22Rv1 (cell line): ENCODE measurements at regions not wholly inside any gene's neighbourhood (a gene's known extent, or its start where the extent isn't known, plus 50 kb on each side); places are given as distances from the start of the nearest gene placed in this dataset.

Source experiments
- ZFX ChIP-seq: fragments of 450-650 bp; IDR thresholded peaks from 2 replicates; pipeline ENCODE4 v1.6.1; 2017; ENCODE audit warnings: antibody characterized with exemption, borderline replicate concordance
- TF ChIP-seq, protein P1 (sequence below): fragments of 450-650 bp; IDR thresholded peaks from 2 replicates; pipeline ENCODE4 v1.5.1; 2017; ENCODE audit warnings: mild to moderate bottlenecking

DNA sequence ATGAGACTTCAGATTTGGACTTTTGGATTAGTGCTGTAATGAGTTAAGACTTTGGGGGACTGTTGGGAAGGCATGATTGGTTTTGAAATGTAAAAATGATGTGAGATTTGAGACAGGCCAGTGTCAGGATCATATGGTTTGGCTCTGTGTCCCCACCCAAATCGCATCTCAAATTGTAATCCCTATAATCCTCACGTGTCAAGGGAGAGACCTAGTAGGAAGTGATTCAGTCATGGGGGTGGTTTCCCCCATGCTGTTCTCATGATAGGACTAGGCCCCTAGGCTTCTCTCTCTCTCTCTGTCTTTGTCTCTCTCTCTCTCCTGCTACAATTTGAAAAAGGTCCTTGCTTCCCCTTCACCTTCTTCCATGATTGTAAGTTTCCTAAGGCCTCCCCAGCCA is 473.3 kb upstream of the CD180 start:
- TF ChIP-seq, protein P1, sequence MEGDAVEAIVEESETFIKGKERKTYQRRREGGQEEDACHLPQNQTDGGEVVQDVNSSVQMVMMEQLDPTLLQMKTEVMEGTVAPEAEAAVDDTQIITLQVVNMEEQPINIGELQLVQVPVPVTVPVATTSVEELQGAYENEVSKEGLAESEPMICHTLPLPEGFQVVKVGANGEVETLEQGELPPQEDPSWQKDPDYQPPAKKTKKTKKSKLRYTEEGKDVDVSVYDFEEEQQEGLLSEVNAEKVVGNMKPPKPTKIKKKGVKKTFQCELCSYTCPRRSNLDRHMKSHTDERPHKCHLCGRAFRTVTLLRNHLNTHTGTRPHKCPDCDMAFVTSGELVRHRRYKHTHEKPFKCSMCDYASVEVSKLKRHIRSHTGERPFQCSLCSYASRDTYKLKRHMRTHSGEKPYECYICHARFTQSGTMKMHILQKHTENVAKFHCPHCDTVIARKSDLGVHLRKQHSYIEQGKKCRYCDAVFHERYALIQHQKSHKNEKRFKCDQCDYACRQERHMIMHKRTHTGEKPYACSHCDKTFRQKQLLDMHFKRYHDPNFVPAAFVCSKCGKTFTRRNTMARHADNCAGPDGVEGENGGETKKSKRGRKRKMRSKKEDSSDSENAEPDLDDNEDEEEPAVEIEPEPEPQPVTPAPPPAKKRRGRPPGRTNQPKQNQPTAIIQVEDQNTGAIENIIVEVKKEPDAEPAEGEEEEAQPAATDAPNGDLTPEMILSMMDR: no peak
- TF ChIP-seq ZFX: no peak
